ENCODE measurements at regions not wholly inside any gene's neighbourhood (a gene's known extent, or its start where the extent isn't known, plus 50 kb on each side); places are given as distances from the start of the nearest gene placed in this dataset.

DNA sequence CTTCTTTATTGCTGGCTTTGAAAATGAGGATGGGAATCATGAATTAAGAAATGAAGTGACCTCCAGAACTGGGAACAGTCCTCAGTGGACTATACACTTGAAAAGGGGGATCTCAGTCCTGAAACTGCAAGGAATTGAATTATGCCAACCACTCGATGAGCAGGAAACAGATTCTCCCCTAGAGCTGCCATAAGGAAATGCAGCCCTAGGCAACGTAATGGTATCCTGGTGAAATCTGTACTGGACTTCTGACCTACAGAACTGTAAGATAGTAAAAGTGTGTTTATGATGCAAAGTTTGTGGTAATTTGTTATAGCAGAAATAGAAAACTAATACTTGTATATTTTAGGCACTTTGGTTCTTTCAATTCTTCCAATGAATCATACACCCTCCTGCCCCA, 236.4 kb upstream of the TAC1 start:
- DNase-seq = no peak
- H3K27me3 Mint-ChIP-seq (ENCODE audit: unreplicated experiment) = no peaks in the 10 kb centered on the region
- no peaks in the 10 kb centered on the region for H3K9me3 Mint-ChIP-seq (ENCODE audit: unreplicated experiment)
- TF ChIP-seq, protein P1, sequence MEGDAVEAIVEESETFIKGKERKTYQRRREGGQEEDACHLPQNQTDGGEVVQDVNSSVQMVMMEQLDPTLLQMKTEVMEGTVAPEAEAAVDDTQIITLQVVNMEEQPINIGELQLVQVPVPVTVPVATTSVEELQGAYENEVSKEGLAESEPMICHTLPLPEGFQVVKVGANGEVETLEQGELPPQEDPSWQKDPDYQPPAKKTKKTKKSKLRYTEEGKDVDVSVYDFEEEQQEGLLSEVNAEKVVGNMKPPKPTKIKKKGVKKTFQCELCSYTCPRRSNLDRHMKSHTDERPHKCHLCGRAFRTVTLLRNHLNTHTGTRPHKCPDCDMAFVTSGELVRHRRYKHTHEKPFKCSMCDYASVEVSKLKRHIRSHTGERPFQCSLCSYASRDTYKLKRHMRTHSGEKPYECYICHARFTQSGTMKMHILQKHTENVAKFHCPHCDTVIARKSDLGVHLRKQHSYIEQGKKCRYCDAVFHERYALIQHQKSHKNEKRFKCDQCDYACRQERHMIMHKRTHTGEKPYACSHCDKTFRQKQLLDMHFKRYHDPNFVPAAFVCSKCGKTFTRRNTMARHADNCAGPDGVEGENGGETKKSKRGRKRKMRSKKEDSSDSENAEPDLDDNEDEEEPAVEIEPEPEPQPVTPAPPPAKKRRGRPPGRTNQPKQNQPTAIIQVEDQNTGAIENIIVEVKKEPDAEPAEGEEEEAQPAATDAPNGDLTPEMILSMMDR (IDR thresholded peaks at IDR 0.05; ENCODE audit: partially characterized antibody, unreplicated experiment) = no peak
- H3K36me3 Mint-ChIP-seq (ENCODE audit: unreplicated experiment) = no peaks in the 10 kb centered on the region
- no peak overlapping the region for H3K4me3 Mint-ChIP-seq (ENCODE audit: unreplicated experiment)
- H3K4me1 Mint-ChIP-seq (ENCODE audit: low read depth, unreplicated experiment) = no peaks in the 10 kb centered on the region
- no peak overlapping the region for H3K27ac Mint-ChIP-seq (ENCODE audit: unreplicated experiment)

DNA sequence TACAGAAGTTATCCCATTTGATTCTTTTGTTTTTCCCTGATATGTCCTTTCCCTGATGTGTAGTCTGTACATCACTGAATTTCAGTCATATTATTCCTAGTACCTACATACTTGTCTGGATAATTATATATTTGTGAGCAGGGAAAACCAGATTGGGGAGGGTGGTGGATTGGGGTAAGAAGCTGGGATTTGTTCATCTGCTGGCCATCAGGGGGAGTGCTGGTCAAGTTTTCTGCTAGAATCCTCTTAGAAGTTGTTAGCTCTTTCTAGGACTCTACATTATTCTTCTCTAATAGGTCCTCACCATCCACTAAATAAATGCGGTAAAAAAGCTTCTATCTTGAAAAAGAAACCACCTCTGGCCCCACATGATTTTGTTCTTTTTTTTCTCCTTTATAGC, 232.7 kb upstream of the TAC1 start:
- H3K4me1 Mint-ChIP-seq (ENCODE audit: low read depth, unreplicated experiment) = no peaks in the 10 kb centered on the region
- H3K9me3 Mint-ChIP-seq (ENCODE audit: unreplicated experiment) = no peaks in the 10 kb centered on the region
- DNase-seq = peak; percentile 39
- TF ChIP-seq, protein P1 (IDR thresholded peaks at IDR 0.05; ENCODE audit: partially characterized antibody, unreplicated experiment) = peak; percentile 61
- no peak overlapping the region for H3K4me3 Mint-ChIP-seq (ENCODE audit: unreplicated experiment)
- H3K27ac Mint-ChIP-seq (ENCODE audit: unreplicated experiment) = no peak overlapping the region
- H3K36me3 Mint-ChIP-seq (ENCODE audit: unreplicated experiment) = no peaks in the 10 kb centered on the region
- H3K27me3 Mint-ChIP-seq (ENCODE audit: unreplicated experiment) = no peaks in the 10 kb centered on the region

DNA sequence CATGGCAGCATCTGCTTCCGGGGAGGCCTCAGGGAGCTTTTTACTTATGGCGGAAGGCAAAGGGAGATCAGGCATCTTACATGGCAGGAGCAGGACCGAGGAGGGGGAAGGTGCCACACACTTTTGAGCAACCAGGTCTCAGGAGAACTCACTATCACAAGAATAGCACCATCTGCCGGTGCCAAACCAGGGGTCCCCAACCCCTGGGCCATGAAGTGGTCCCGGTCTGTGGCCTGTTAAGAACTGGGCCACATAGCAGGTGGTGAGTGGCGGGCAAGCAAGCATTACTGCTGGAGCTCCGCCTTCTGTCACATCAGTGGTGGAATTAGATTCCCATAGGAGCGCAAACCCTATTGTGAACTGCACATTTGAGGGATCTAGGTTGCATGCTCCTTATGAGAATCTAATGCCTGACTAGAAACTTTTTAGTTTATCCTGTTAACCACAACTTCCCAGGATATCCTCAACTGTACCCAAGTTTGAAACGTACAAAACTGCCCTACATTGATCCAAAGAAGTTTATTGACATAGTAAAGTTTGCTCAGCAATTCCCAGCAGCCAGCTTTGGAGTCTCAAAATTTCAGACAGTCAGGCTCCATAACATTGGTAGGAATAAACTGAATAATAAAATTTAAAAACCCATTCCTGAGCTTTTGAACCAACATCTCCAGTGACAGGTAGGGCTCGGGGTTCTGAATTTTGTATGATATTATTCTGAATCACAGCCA, 228.4 kb upstream of the TAC1 start:
- no peak for DNase-seq

DNA sequence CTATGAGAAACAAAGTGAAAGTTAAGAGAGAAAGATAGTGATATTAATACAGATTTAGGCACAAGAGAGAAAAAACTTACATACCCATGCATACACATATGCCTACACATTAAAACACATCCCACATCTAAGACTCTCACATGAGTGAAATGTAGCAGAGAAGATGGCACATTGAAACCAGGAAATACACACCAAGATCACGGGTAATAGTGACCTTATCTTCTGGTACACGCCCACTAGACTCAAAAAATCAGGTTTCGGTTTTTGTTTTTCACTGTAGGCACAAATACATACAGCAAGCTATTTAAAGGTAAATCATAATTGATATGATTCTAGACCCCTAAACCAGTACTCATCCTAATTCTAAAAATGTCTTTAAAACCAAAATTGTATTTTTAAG, 225.2 kb upstream of the TAC1 start:
- Mint-ChIP-seq H3K27me3 (ENCODE audit: unreplicated experiment) (no peaks in the 10 kb centered on the region), H3K27ac (ENCODE audit: unreplicated experiment) (no peak overlapping the region), H3K4me1 (ENCODE audit: low read depth, unreplicated experiment) (no peaks in the 10 kb centered on the region), H3K9me3 (ENCODE audit: unreplicated experiment) (no peaks in the 10 kb centered on the region), H3K4me3 (ENCODE audit: unreplicated experiment) (no peak overlapping the region), H3K36me3 (ENCODE audit: unreplicated experiment) (no peaks in the 10 kb centered on the region)
- DNase-seq = no peak
- TF ChIP-seq, protein P1 (IDR thresholded peaks at IDR 0.05; ENCODE audit: partially characterized antibody, unreplicated experiment) = no peak

More for the DNA sequence above, 228.4 kb upstream of the TAC1 start:
- Mint-ChIP-seq H3K4me3 (ENCODE audit: unreplicated experiment) (no peak overlapping the region), H3K9me3 (ENCODE audit: unreplicated experiment) (no peaks in the 10 kb centered on the region), H3K36me3 (ENCODE audit: unreplicated experiment) (no peaks in the 10 kb centered on the region), H3K27ac (ENCODE audit: unreplicated experiment) (no peak overlapping the region), H3K27me3 (ENCODE audit: unreplicated experiment) (no peaks in the 10 kb centered on the region), H3K4me1 (ENCODE audit: low read depth, unreplicated experiment) (no peaks in the 10 kb centered on the region)
- TF ChIP-seq, protein P1 (IDR thresholded peaks at IDR 0.05; ENCODE audit: partially characterized antibody, unreplicated experiment) = no peak

DNA sequence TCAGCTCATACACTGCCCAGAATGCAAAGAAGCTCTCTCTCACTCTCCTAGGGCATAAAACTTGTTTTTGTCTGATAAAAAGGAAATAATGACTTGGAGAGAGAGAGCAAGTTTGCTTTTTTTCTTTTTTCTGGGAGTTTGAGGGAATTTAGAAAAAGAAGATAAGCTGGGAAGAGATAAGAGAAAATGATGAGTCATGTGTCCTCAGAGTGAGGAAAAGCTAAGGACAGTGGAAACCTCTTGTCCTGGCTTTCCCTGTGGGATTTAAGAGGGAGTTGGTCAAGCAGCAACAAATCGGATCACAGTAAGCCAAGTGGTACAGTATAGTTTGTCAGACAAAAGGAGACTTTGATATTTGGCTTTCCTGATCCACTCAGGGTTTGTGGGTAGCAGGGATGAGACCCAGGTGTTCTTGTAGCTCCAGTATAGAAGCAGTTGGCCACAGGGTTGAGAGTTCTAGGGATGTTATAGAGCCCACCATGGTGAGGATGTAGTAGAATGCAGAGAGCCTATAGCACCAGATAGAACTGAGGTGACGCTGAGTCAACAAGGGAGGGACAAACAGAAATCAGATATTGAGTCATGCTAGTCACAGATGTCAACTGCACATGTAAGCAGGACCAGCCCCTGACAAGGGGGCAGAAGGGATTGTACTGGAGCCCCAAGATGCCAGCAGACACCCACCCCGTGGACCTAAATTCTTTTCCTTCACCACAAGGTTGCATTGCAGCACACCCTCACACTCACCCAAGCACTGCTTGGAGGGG, 219.3 kb upstream of the TAC1 start:
- H3K4me1 Mint-ChIP-seq (ENCODE audit: low read depth, unreplicated experiment) = peaks cover 2% of the 10 kb centered on the region
- H3K36me3 Mint-ChIP-seq (ENCODE audit: unreplicated experiment) = no peaks in the 10 kb centered on the region
- no peaks in the 10 kb centered on the region for H3K27me3 Mint-ChIP-seq (ENCODE audit: unreplicated experiment)
- no peak overlapping the region for H3K4me3 Mint-ChIP-seq (ENCODE audit: unreplicated experiment)
- H3K9me3 Mint-ChIP-seq (ENCODE audit: unreplicated experiment) = no peaks in the 10 kb centered on the region
- TF ChIP-seq, protein P1 (IDR thresholded peaks at IDR 0.05; ENCODE audit: partially characterized antibody, unreplicated experiment) = no peak
- no peak for DNase-seq
- H3K27ac Mint-ChIP-seq (ENCODE audit: unreplicated experiment) = no peak overlapping the region

Measured in glutamatergic neuron (in vitro differentiated cells).